Body of pancreas (tissue), 4 donors: ENCODE measurements at regions not wholly inside any gene's neighbourhood (a gene's known extent, or its start where the extent isn't known, plus 50 kb on each side); places are given as distances from the start of the nearest gene placed in this dataset. TPM values are rescaled to one million over a fixed set of nuclear protein-coding genes. Genes with fewer than 3 reads are reported as not detected.

Experiments
- ATAC-seq: fragments of 150-250 bp; one replicate; pipeline ENCODE4 v1.9.1; 2016
- DNase-seq, 4 donors: peaks; one replicate each; pipeline ENCODE4 v3.0.0-alpha.2; 2019
- H3K27ac ChIP-seq, 4 donors: fragments of 200-600 bp; sonication (generic); 1 replicate in 3 of 4; 2 replicates in 1 of 4; pipeline versions ENCODE4 v1.5.1 to v1.6.1; 2016 to 2019; ENCODE audit warnings: mild to moderate bottlenecking in 1 of 4, mixed read lengths in 1 of 4, moderate library complexity in 1 of 4
- H3K27me3 ChIP-seq, 2 donors: fragments of 200-600 bp; sonication (generic); one replicate each; pipeline ENCODE4 v1.6.0; 2016; ENCODE audit warnings: mild to moderate bottlenecking in 1 of 2
- H3K36me3 ChIP-seq, 2 donors: fragments of 200-600 bp; sonication (generic); replicated peaks in 1 of 2; 2 replicates each; pipeline ENCODE4 v1.5.1; 2016; ENCODE audit warnings: low read depth in 2 of 2; ENCODE audit not compliant: insufficient read depth in 1 of 2
- H3K4me1 ChIP-seq: fragments of 200-600 bp; sonication (generic); one replicate; pipeline ENCODE4 v1.6.0; 2016
- H3K4me3 ChIP-seq, 2 donors: fragments of 200-600 bp; sonication (generic); 1 replicate in 1 of 2; 2 replicates in 1 of 2; pipeline ENCODE4 v1.5.1; 2016 to 2019
- H3K9me3 ChIP-seq, 3 donors: fragments of 200-600 bp; sonication (generic); 1 replicate in 2 of 3; 2 replicates in 1 of 3; pipeline ENCODE4 v1.5.1; 2016
- POLR2A ChIP-seq, 3 donors: fragments of 450-650 bp; IDR thresholded peaks; one replicate each; pipeline ENCODE4 v1.6.1; 2016; ENCODE audit warnings: antibody characterized with exemption in 3 of 3, mild to moderate bottlenecking in 2 of 3
- WGBS, 2 donors: methylation state at CpG; one replicate each; pipeline ENCODE4 v1.1.5; 2017; 5-methylcytosine and 5-hydroxymethylcytosine counted together
- intact Hi-C: fragments of 100-400 bp; cut with DNase I; formaldehyde crosslinking; loops from one replicate; pipeline ENCODE4 v1.15.1; 2023
- small RNA-seq: library from RNA; depleted of rRNA; stranded (forward); fragments of <200 nt; gene quantifications from one replicate; pipeline ENCODE3, GENCODE V24; 2016
- TF ChIP-seq, protein P1 (sequence below), 7 experiments: fragments of 450-650 bp in 4 of 7; fragments of 200-600 bp in 3 of 7; sonication (generic) in 3 of 7; IDR thresholded peaks; one replicate each; pipeline ENCODE4 v1.5.1; 2016 to 2019; ENCODE audit warnings: antibody characterized with exemption in 7 of 7

DNA sequence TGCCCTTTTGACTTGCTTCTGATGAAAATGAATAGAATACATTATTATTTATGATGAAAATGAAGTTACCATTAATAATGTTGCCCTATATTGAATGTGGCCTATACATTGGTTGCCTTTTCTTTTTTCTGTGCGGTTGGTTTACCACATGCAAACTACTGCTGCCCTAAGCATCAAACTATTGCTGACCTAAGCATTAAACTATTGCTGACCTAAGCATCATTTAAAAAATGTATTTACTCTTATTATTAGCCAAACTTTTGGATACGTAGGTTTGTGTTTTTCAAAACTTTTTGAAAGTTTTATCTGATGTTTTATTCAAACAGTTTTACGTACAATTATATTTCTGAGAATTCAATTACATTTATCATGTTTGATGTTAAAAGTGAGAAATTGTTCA, 76.0 kb upstream of the CDH10 start:
- 74 to 80% methylated on average over 3 of the region's 3 CpGs for WGBS, 2 donors
- TF ChIP-seq POLR2A (IDR thresholded peaks at IDR 0.05) = no peak
- TF ChIP-seq, protein P1, sequence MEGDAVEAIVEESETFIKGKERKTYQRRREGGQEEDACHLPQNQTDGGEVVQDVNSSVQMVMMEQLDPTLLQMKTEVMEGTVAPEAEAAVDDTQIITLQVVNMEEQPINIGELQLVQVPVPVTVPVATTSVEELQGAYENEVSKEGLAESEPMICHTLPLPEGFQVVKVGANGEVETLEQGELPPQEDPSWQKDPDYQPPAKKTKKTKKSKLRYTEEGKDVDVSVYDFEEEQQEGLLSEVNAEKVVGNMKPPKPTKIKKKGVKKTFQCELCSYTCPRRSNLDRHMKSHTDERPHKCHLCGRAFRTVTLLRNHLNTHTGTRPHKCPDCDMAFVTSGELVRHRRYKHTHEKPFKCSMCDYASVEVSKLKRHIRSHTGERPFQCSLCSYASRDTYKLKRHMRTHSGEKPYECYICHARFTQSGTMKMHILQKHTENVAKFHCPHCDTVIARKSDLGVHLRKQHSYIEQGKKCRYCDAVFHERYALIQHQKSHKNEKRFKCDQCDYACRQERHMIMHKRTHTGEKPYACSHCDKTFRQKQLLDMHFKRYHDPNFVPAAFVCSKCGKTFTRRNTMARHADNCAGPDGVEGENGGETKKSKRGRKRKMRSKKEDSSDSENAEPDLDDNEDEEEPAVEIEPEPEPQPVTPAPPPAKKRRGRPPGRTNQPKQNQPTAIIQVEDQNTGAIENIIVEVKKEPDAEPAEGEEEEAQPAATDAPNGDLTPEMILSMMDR (IDR thresholded peaks at IDR 0.05) = no peak
- H3K4me3 ChIP-seq = no peak overlapping the region
- DNase-seq (no peak), ATAC-seq (no peak)
- H3K9me3 ChIP-seq = no peaks in the 10 kb centered on the region
- H3K27me3 ChIP-seq = no peaks in the 10 kb centered on the region
- H3K4me1 ChIP-seq = no peaks in the 10 kb centered on the region
- H3K27ac ChIP-seq = no peak overlapping the region
- no peaks in the 10 kb centered on the region for H3K36me3 ChIP-seq
- intact Hi-C loops = no loop called here

- intact Hi-C loops = no loop called here
- no peaks in the 10 kb centered on the region for H3K4me1 ChIP-seq
- no peaks in the 10 kb centered on the region for H3K9me3 ChIP-seq
- H3K4me3 ChIP-seq = no peak overlapping the region
- TF ChIP-seq POLR2A (IDR thresholded peaks at IDR 0.05) = no peak
- TF ChIP-seq, protein P1 (IDR thresholded peaks at IDR 0.05) = no peak
- DNase-seq (peak in 1 of 4 donors; percentile 7), ATAC-seq (no peak)
- H3K36me3 ChIP-seq = no peaks in the 10 kb centered on the region
- no peaks in the 10 kb centered on the region for H3K27me3 ChIP-seq
- WGBS, 2 donors = 7 to 19% methylated on average over 4 of the region's 4 CpGs
- no peak overlapping the region for H3K27ac ChIP-seq
Measured at GRCh38 chr5:24714746-24715145, 70.0 kb upstream of the CDH10 start.

DNA sequence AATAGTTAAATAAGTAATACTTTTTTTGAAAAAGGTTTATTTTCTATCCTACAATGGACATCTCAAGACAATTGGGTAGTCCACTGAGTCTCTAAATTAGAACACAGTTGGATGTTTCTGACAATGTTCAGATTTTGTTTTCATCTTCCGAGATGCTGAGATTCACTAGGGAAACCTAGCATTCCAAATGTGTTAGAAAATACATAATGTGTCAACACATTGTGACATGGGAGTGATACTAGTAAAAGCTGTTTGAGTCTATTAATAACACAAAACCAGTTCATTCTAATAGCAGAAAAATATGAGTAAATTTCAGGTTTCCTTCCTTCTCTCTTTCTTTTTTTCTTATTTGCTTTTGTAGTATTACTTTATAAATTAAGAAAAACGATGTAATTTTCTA, 68.2 kb upstream of the CDH10 start:
- no peaks in the 10 kb centered on the region for H3K4me1 ChIP-seq
- intact Hi-C loops = no loop called here
- no peaks in the 10 kb centered on the region for H3K9me3 ChIP-seq
- DNase-seq = no peak
- TF ChIP-seq POLR2A (IDR thresholded peaks at IDR 0.05) = no peak
- TF ChIP-seq, protein P1 (IDR thresholded peaks at IDR 0.05) = no peak
- 13 to 29% methylated on average over 2 of the region's 2 CpGs for WGBS, 2 donors
- no peaks in the 10 kb centered on the region for H3K36me3 ChIP-seq
- H3K27me3 ChIP-seq = no peaks in the 10 kb centered on the region
- H3K27ac ChIP-seq = no peak overlapping the region
- ATAC-seq = no peak
- H3K4me3 ChIP-seq = no peak overlapping the region

- Histone ChIP-seq H3K9me3 (no peaks in the 10 kb centered on the region), H3K4me3 (no peak overlapping the region), H3K4me1 (no peaks in the 10 kb centered on the region), H3K27me3 (no peaks in the 10 kb centered on the region), H3K36me3 (no peaks in the 10 kb centered on the region), H3K27ac (no peak overlapping the region)
- TF ChIP-seq POLR2A (IDR thresholded peaks at IDR 0.05) = no peak
- TF ChIP-seq, protein P1 (IDR thresholded peaks at IDR 0.05) = no peak
- ATAC-seq (no peak), DNase-seq (no peak)
- intact Hi-C loops = no loop called here
- WGBS, 2 donors = 84 to 85% methylated on average over 1 of the region's 1 CpG
Measured at GRCh38 chr5:24712047-24712446, 67.3 kb upstream of the CDH10 start.

GRCh38 chr5:24703934-24704333, 59.2 kb upstream of the CDH10 start:
- no peak for TF ChIP-seq POLR2A (IDR thresholded peaks at IDR 0.05)
- TF ChIP-seq, protein P1 (IDR thresholded peaks at IDR 0.05) = no peak

More at GRCh38 chr5:24703934-24704333, 59.2 kb upstream of the CDH10 start:
- Histone ChIP-seq H3K4me3 (no peak overlapping the region), H3K4me1 (no peaks in the 10 kb centered on the region), H3K27me3 (no peaks in the 10 kb centered on the region), H3K9me3 (no peaks in the 10 kb centered on the region), H3K27ac (no peak overlapping the region), H3K36me3 (no peaks in the 10 kb centered on the region)
- DNase-seq (no peak), ATAC-seq (no peak)
- intact Hi-C loops = no loop called here

Small RNA genes lying in the stretch of these regions (small RNA-seq; reads per million reads assigned to genes)
- gene AC022140.2 (not detected), gene AC106754.2 (not detected), gene BTG4P1 (not detected), gene RF00019 (not detected), gene RF00070 (not detected), gene RNU6-374P (not detected)
